Body of pancreas (tissue), 4 donors: ENCODE measurements at regions not wholly inside any gene's neighbourhood (a gene's known extent, or its start where the extent isn't known, plus 50 kb on each side); places are given as distances from the start of the nearest gene placed in this dataset.

Source experiments
- CTCF ChIP-seq, 7 experiments: fragments of 450-650 bp in 4 of 7; fragments of 200-600 bp in 3 of 7; sonication (generic) in 3 of 7; IDR thresholded peaks; one replicate each; pipeline ENCODE4 v1.5.1; 2016 to 2019; ENCODE audit warnings: antibody characterized with exemption in 7 of 7
- POLR2A ChIP-seq, 3 donors: fragments of 450-650 bp; IDR thresholded peaks; one replicate each; pipeline ENCODE4 v1.6.1; 2016; ENCODE audit warnings: antibody characterized with exemption in 3 of 3, mild to moderate bottlenecking in 2 of 3

- TF ChIP-seq CTCF (IDR thresholded peaks at IDR 0.05) (no peak), POLR2A (IDR thresholded peaks at IDR 0.05) (no peak)
Observed at GRCh38 chr14:104478656-104479055, 100.9 kb upstream of the C14orf180 start.
